Stimulated activated CD4-positive, alpha-beta T cell treated with anti-CD3 and anti-CD28 coated beads, TNF-alpha, amount 100 ng/mL, for 1 hour (primary cell): ENCODE measurements at regions not wholly inside any gene's neighbourhood (a gene's known extent, or its start where the extent isn't known, plus 50 kb on each side); places are given as distances from the start of the nearest gene placed in this dataset.

ENCODE experiments used
- DNase-seq, 3 donors: peaks; one replicate each; pipeline ENCODE4 v3.0.0-alpha.2; 2020; ENCODE audit warnings: low read depth in 3 of 3, low spot score in 1 of 3

- DNase-seq: no peak
Observed at GRCh38 chr6:145194389-145194788, 540.9 kb downstream of the EPM2A start.

- no peak for DNase-seq
Observed at GRCh38 chr6:145199961-145200360, 535.4 kb downstream of the EPM2A start.

- DNase-seq: no peak
Observed at GRCh38 chr6:145204301-145204700, 531.0 kb downstream of the EPM2A start.

- no peak for DNase-seq
Observed at GRCh38 chr6:145206247-145206907, 528.9 kb downstream of the EPM2A start.

- DNase-seq: no peak
Observed at GRCh38 chr6:145208474-145208873, 526.8 kb downstream of the EPM2A start.

GRCh38 chr6:145209272-145209671 lies 526.0 kb downstream of the EPM2A start:
- DNase-seq: no peak

GRCh38 chr6:145212813-145213212 lies 522.5 kb downstream of the EPM2A start:
- no peak for DNase-seq

- no peak for DNase-seq
Observed at GRCh38 chr6:145213614-145214013, 521.7 kb downstream of the EPM2A start.

- DNase-seq: no peak
Observed at GRCh38 chr6:145214570-145214969, 520.8 kb downstream of the EPM2A start.

- DNase-seq: no peak
Observed at GRCh38 chr6:145224450-145224849, 510.9 kb downstream of the EPM2A start.

- DNase-seq: no peak
Observed at GRCh38 chr6:145225500-145225899, 509.8 kb downstream of the EPM2A start.

- DNase-seq: no peak
Observed at GRCh38 chr6:145227593-145227992, 507.7 kb downstream of the EPM2A start.

- no peak for DNase-seq
Observed at GRCh38 chr6:145228962-145229582, 506.2 kb downstream of the EPM2A start.

- no peak for DNase-seq
Observed at GRCh38 chr6:145233955-145234354, 501.4 kb downstream of the EPM2A start.

GRCh38 chr6:145235207-145235606 lies 500.1 kb downstream of the EPM2A start:
- DNase-seq: no peak

- DNase-seq: no peak
Observed at GRCh38 chr6:145238787-145239186, 496.5 kb downstream of the EPM2A start.

- DNase-seq: no peak
Observed at GRCh38 chr6:145241039-145241438, 494.3 kb downstream of the EPM2A start.

- no peak for DNase-seq
Observed at GRCh38 chr6:145241721-145242120, 493.6 kb downstream of the EPM2A start.

GRCh38 chr6:145244349-145245100 lies 490.8 kb downstream of the EPM2A start:
- no peak for DNase-seq

- no peak for DNase-seq
Observed at GRCh38 chr6:145245119-145245518, 490.2 kb downstream of the EPM2A start.

- no peak for DNase-seq
Observed at GRCh38 chr6:145247692-145248419, 487.5 kb downstream of the EPM2A start.

- no peak for DNase-seq
Observed at GRCh38 chr6:145250436-145250835, 484.9 kb downstream of the EPM2A start.
